H1 (cell line): ENCODE measurements at regions not wholly inside any gene's neighbourhood (a gene's known extent, or its start where the extent isn't known, plus 50 kb on each side); places are given as distances from the start of the nearest gene placed in this dataset.

Source experiments
- CHD7 ChIP-seq: fragments of 300-600 bp; sonication (generic); IDR thresholded peaks from 2 replicates; pipeline ENCODE4 v1.7.1; 2012; ENCODE audit warnings: low read length, moderate library complexity, mild to moderate bottlenecking, inconsistent platforms; ENCODE audit not compliant: insufficient replicate concordance
- CTCF ChIP-seq, 3 experiments: IDR thresholded peaks; 1 replicate in 2 of 3; 2 replicates in 1 of 3; pipeline versions ENCODE4 v1.5.1 to v1.6.1; 2011; ENCODE audit warnings: low read length in 3 of 3, mild to moderate bottlenecking in 3 of 3, inconsistent platforms in 2 of 3, low read depth in 1 of 3, moderate library complexity in 1 of 3; ENCODE audit not compliant: insufficient read depth in 1 of 3; ENCODE audit errors: control extremely low read depth in 1 of 3
- EGR1 ChIP-seq: IDR thresholded peaks from 2 replicates; pipeline ENCODE4 v1.6.1; 2011; ENCODE audit warnings: low read depth, low read length, borderline replicate concordance
- EZH2 ChIP-seq: fragments of 200-600 bp; sonication (generic); IDR thresholded peaks from 2 replicates; pipeline ENCODE4 v1.7.1; 2012; ENCODE audit warnings: low read depth, mild to moderate bottlenecking, moderate library complexity, low read length, inconsistent platforms; ENCODE audit not compliant: severe bottlenecking
- NRF1 ChIP-seq: IDR thresholded peaks from 2 replicates; pipeline ENCODE4 v1.6.1; 2011; ENCODE audit warnings: mild to moderate bottlenecking, low read depth, low read length, improper control_type of control experiment
- POLR2AphosphoS5 ChIP-seq: IDR thresholded peaks from 2 replicates; pipeline ENCODE4 v1.6.1; 2011; ENCODE audit warnings: low read depth, low read length
- RXRA ChIP-seq: IDR thresholded peaks from 2 replicates; pipeline ENCODE4 v1.6.1; 2011; ENCODE audit warnings: low read depth, mild to moderate bottlenecking, low read length, moderate library complexity; ENCODE audit not compliant: insufficient read depth
- SAP30 ChIP-seq: fragments of 300-600 bp; sonication (generic); IDR thresholded peaks from 2 replicates; pipeline ENCODE4 v1.7.1; 2012; ENCODE audit warnings: low read length, moderate library complexity, mild to moderate bottlenecking, inconsistent platforms; ENCODE audit not compliant: insufficient read depth, insufficient replicate concordance
- SUZ12 ChIP-seq: fragments of 200-600 bp; sonication (generic); IDR thresholded peaks from 2 replicates; pipeline ENCODE4 v1.6.1; 2012; ENCODE audit warnings: mild to moderate bottlenecking, inconsistent platforms, low read length, moderate library complexity, mixed read lengths
- TAF1 ChIP-seq: IDR thresholded peaks from 2 replicates; pipeline ENCODE4 v1.6.1; 2011; ENCODE audit warnings: mild to moderate bottlenecking, low read depth, low read length

GRCh38 chrX:39678914-39679313, 418.8 kb downstream of the BCOR start (continued):
- TF ChIP-seq CHD7 = no peak
- TF ChIP-seq EZH2 = no peak
- no peak for TF ChIP-seq SUZ12
- TF ChIP-seq EGR1 = no peak
- no peak for TF ChIP-seq SAP30
- TF ChIP-seq CTCF (IDR thresholded peaks at IDR 0.05; ENCODE audit: control extremely low read depth in 1 of 3, insufficient read depth in 1 of 3, low read depth in 1 of 3, low read length in 3 of 3) = no peak
- no peak for TF ChIP-seq POLR2AphosphoS5
- no peak for TF ChIP-seq RXRA
- TF ChIP-seq NRF1 = no peak
- TF ChIP-seq TAF1 = no peak
